Activated CD4-positive, alpha-beta T cell treated with anti-CD3 and anti-CD28 coated beads, Interleukin-2, amount 10 ng/mL, durations not matched to agents 7 days and 5 days (primary cell): ENCODE measurements at regions not wholly inside any gene's neighbourhood (a gene's known extent, or its start where the extent isn't known, plus 50 kb on each side); places are given as distances from the start of the nearest gene placed in this dataset.
A peak's percentile ranks its signal among the peaks of the same experiment; 100 is the strongest.

Experiments used
- CTCF ChIA-PET: fragments of 350-600 bp; sonication (Branson Sonifier 250); formaldehyde crosslinking; loops from one replicate; lab custom pipeline; 2021; ENCODE audit warnings: antibody characterized with exemption; lab: Charles Lee
- POLR2A ChIA-PET: fragments of 350-600 bp; sonication (Branson Sonifier 250); formaldehyde crosslinking; loops from one replicate; lab custom pipeline; 2021; ENCODE audit warnings: antibody characterized with exemption; lab: Charles Lee
- DNase-seq: peaks from one replicate; pipeline ENCODE4 v3.0.0-alpha.2; 2020
- H3K27ac Mint-ChIP-seq: one replicate; pipeline ENCODE4 v1.8.0; 2021; ENCODE audit warnings: mild to moderate bottlenecking, moderate library complexity, mixed read lengths
- H3K27me3 Mint-ChIP-seq: one replicate; pipeline ENCODE4 v1.8.0; 2021; ENCODE audit warnings: mixed read lengths
- H3K36me3 Mint-ChIP-seq: one replicate; pipeline ENCODE4 v1.8.0; 2021; ENCODE audit warnings: low read depth, mixed read lengths
- H3K4me1 Mint-ChIP-seq: one replicate; pipeline ENCODE4 v1.8.0; 2021; ENCODE audit warnings: mixed read lengths
- H3K4me3 Mint-ChIP-seq: one replicate; pipeline ENCODE4 v1.8.0; 2021; ENCODE audit warnings: mild to moderate bottlenecking, moderate library complexity, mixed read lengths
- H3K9me3 Mint-ChIP-seq: one replicate; pipeline ENCODE4 v1.8.0; 2021; ENCODE audit warnings: mixed read lengths

DNA sequence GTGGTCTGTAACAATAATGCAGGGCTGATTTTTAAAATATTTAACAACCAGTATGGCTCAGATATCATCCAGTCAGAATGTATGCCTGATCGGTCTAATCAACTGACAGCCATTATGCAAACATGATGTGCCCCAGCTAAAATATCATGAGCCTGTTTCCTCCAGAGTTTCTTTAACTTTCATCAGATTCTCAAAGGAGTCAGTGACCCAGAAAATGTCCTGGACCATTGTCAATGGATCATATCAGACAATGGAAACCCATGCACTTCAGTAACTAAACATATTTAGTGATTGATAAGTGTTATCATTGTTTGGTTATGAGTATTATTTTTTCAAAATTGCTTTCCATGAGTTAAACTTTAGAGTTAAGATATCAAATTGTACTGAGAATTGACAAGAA is 173.5 kb downstream of the LMBRD1 start:
- POLR2A ChIA-PET, result no interaction called here
- no peak overlapping the region for H3K4me3 Mint-ChIP-seq
- no peak overlapping the region for H3K27ac Mint-ChIP-seq
- H3K36me3 Mint-ChIP-seq, result no peaks in the 10 kb centered on the region
- peaks cover 18% of the 10 kb centered on the region for H3K27me3 Mint-ChIP-seq
- no peak for DNase-seq
- CTCF ChIA-PET, result no interaction called here
- no peaks in the 10 kb centered on the region for H3K4me1 Mint-ChIP-seq
- H3K9me3 Mint-ChIP-seq, result peaks cover 3% of the 10 kb centered on the region

DNA sequence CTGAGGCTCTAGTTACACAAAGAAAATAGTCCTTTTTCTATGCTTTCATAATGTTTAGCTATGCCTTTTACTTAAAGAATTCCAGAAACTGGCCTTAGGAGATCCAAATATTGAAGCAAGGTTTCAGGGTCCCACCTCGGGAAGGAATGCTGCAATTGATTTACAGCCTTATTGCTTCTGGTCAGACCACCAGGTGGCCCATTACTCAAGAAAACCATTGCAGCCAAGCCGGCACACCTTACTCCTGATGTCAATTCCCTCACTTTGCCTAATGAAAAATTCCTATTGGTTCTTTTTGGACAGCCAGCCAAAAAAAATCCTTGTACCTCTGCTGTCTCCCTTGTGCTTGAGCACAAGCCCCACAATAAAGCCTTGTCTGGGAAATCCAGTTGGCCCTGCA is 173.9 kb downstream of the LMBRD1 start:
- Mint-ChIP-seq H3K9me3 (peaks cover 3% of the 10 kb centered on the region), H3K4me3 (no peak overlapping the region), H3K4me1 (no peaks in the 10 kb centered on the region), H3K36me3 (no peaks in the 10 kb centered on the region), H3K27me3 (peaks cover 18% of the 10 kb centered on the region), H3K27ac (no peak overlapping the region)
- no peak for DNase-seq
- POLR2A ChIA-PET, result no interaction called here
- CTCF ChIA-PET, result no interaction called here

- H3K27ac Mint-ChIP-seq, result no peak overlapping the region
- H3K36me3 Mint-ChIP-seq, result no peaks in the 10 kb centered on the region
- CTCF ChIA-PET, result no interaction called here
- no peaks in the 10 kb centered on the region for H3K9me3 Mint-ChIP-seq
- no peak overlapping the region for H3K4me3 Mint-ChIP-seq
- H3K27me3 Mint-ChIP-seq, result peaks cover 13% of the 10 kb centered on the region
- no peaks in the 10 kb centered on the region for H3K4me1 Mint-ChIP-seq
- no peak for DNase-seq
- POLR2A ChIA-PET, result no interaction called here
Measured at GRCh38 chr6:69622230-69622629, 174.6 kb downstream of the LMBRD1 start.

DNA sequence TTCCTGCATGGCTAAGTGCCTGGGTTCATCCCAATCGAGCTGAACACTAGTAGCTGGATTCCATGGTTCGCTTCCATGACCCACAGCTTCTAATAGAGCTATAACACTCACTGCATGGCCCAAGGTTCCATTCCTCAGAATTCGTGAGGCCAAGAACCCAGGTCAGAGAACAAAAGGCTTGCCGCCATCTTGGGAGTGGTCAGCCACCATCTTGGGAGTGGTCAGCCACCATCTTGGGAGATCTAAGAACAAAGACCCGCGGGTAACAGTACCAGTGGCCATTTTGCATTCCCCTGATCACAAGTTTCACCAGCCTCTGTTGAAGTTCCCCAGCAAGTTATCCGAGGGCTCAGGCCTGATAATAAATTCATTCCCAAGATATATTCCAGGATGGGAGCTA is 179.6 kb downstream of the LMBRD1 start:
- H3K36me3 Mint-ChIP-seq, result no peaks in the 10 kb centered on the region
- ChIA-PET CTCF (interaction anchor here (1.1 kb wide), 1 partner anchor 243 kb away, joined by 3 read pairs; no protein-coding TSS in a partner anchor), POLR2A (no interaction called here)
- no peak overlapping the region for H3K4me3 Mint-ChIP-seq
- no peaks in the 10 kb centered on the region for H3K4me1 Mint-ChIP-seq
- no peaks in the 10 kb centered on the region for H3K9me3 Mint-ChIP-seq
- no peak for DNase-seq
- no peak overlapping the region for H3K27ac Mint-ChIP-seq
- H3K27me3 Mint-ChIP-seq, result no peaks in the 10 kb centered on the region

DNA sequence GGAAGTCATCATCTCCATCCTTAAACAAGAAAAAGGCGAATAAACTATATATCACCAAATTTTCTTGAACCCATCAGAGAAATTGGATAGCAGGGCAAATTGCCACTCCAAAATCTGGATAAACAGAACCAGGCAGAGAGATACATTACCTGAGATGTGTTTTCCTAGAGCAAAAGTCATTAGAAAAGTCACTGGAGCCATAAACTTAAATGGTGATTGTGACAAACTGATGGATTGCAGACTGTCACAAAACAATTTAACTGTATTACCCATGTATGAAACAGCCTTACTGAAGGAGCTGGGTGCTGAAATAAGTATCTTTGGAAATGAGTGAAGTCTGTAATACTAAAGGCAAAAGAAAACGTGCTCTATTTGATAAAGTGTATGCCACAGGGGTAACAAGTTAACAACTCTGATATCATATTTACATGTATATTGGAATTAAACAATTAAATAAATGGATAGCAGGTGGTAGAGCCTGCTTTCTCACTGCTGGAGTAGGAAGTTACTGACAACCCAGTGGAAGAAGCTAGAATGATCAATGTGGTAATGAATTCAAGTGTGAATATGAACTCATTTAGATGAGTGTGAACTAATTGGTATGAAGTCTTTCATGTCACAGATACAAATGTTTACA is 186.9 kb downstream of the LMBRD1 start:
- no peak overlapping the region for H3K4me3 Mint-ChIP-seq
- ChIA-PET POLR2A (no interaction called here), CTCF (no interaction called here)
- H3K27me3 Mint-ChIP-seq, result peaks cover 5% of the 10 kb centered on the region
- DNase-seq, result no peak
- H3K4me1 Mint-ChIP-seq, result no peaks in the 10 kb centered on the region
- H3K9me3 Mint-ChIP-seq, result no peaks in the 10 kb centered on the region
- H3K27ac Mint-ChIP-seq, result no peak overlapping the region
- no peaks in the 10 kb centered on the region for H3K36me3 Mint-ChIP-seq

DNA sequence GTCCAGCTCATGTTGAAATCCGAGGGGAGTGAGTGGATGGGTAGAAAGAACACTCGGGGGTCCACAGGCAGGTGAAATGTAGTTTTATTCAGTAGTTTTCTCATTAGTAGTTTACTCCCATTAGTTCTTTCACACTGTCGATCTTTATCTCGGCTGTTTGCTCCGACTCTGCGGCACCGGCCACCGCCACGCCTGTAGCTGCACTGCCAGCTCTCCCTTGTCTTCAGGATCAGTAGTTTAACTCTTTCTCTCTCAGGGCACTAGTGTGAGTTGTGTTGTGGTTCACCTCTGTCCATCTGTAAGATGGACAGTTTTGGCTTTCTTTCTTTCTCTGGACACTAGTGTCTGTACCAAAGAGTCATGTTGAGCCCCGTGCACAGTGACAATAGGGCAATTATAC is 195.7 kb downstream of the LMBRD1 start:
- Mint-ChIP-seq H3K27ac (no peak overlapping the region), H3K4me1 (no peaks in the 10 kb centered on the region), H3K36me3 (no peaks in the 10 kb centered on the region), H3K9me3 (no peaks in the 10 kb centered on the region), H3K4me3 (no peak overlapping the region), H3K27me3 (peaks cover 7% of the 10 kb centered on the region)
- ChIA-PET CTCF (no interaction called here), POLR2A (no interaction called here)
- no peak for DNase-seq

DNA sequence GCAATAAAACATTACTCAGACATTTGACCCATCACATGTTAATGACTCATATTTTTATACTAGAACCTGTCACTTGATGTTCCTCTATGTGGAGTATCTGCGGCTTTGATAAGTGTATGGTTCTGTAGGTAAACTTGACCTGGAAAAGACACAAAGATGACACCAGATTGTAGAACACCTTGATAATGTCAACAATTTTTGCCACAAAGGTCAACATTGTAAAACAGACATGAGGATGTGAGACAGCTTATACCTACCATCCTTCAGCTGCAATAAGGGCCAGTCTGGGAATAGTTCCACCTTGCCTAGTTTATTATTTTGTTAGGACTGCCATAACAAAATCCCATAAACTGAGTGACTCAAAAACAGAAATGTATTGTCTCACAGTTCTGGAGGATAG is 202.4 kb downstream of the LMBRD1 start:
- H3K27me3 Mint-ChIP-seq, result peaks cover 7% of the 10 kb centered on the region
- no peak overlapping the region for H3K4me3 Mint-ChIP-seq
- DNase-seq, result no peak
- no peaks in the 10 kb centered on the region for H3K4me1 Mint-ChIP-seq
- ChIA-PET CTCF (no interaction called here), POLR2A (no interaction called here)
- no peaks in the 10 kb centered on the region for H3K36me3 Mint-ChIP-seq
- H3K9me3 Mint-ChIP-seq, result no peaks in the 10 kb centered on the region
- H3K27ac Mint-ChIP-seq, result no peak overlapping the region

- H3K9me3 Mint-ChIP-seq, result no peaks in the 10 kb centered on the region
- no peak overlapping the region for H3K27ac Mint-ChIP-seq
- DNase-seq, result no peak
- H3K4me1 Mint-ChIP-seq, result no peaks in the 10 kb centered on the region
- H3K36me3 Mint-ChIP-seq, result no peaks in the 10 kb centered on the region
- POLR2A ChIA-PET, result no interaction called here
- CTCF ChIA-PET, result no interaction called here
- H3K27me3 Mint-ChIP-seq, result peaks cover 5% of the 10 kb centered on the region
- H3K4me3 Mint-ChIP-seq, result no peak overlapping the region
Measured at GRCh38 chr6:69593706-69594105, 203.1 kb downstream of the LMBRD1 start.

DNA sequence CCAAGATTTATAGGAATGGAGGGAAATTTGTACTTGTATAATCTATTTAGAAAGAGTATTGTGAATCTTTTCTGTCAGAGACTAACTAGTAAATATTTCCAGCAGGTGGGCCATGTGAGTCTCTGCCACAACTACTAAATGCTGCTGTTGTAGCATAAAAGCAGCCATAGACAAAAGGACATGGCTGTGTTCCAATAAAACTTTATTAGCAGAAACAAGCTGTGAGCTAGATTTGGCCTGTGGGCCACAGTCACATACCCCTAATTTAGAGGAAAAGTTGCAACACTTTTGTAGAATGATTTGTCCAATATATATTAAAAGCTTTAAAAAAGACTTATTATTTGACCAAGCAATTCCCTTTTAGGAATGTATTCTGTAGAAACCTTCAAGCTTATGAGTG is 207.2 kb downstream of the LMBRD1 start:
- H3K4me1 Mint-ChIP-seq, result peaks cover 7% of the 10 kb centered on the region
- DNase-seq, result no peak
- ChIA-PET POLR2A (no interaction called here), CTCF (no interaction called here)
- no peak overlapping the region for H3K4me3 Mint-ChIP-seq
- H3K36me3 Mint-ChIP-seq, result no peaks in the 10 kb centered on the region
- H3K27me3 Mint-ChIP-seq, result peaks cover 16% of the 10 kb centered on the region
- no peak overlapping the region for H3K27ac Mint-ChIP-seq
- H3K9me3 Mint-ChIP-seq, result no peaks in the 10 kb centered on the region

GRCh38 chr6:69584913-69585729 is 211.7 kb downstream of the LMBRD1 start:
- ChIA-PET POLR2A (interaction anchor here (0.5 kb wide), 1 partner anchor 1304 kb away, joined by 5 read pairs; no protein-coding TSS in a partner anchor), CTCF (no interaction called here)
- Mint-ChIP-seq H3K4me3 (no peak overlapping the region), H3K36me3 (no peaks in the 10 kb centered on the region), H3K27ac (no peak overlapping the region), H3K9me3 (no peaks in the 10 kb centered on the region), H3K27me3 (peaks cover 31% of the 10 kb centered on the region), H3K4me1 (peaks cover 7% of the 10 kb centered on the region)
- peak; percentile 8 for DNase-seq

DNA sequence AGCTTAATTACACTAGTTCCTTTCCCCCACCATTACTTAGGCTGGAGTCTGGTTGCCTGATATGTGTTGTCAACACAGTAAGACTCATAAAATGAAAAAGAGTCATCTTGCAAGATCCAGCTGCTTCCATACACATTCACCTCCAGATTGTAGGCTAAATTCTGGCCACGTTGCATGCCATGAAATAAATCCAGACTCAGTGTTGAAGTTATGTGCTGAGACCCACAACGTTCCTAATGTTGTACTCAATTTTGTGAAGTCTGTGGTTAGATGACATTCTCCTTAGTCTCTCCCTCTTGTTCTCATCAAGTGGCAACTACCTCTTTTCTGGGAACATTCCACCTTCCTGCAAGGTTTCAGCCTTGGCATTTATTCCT is 212.3 kb downstream of the LMBRD1 start:
- Mint-ChIP-seq H3K4me1 (peaks cover 7% of the 10 kb centered on the region), H3K36me3 (no peaks in the 10 kb centered on the region), H3K9me3 (no peaks in the 10 kb centered on the region), H3K27me3 (peaks cover 31% of the 10 kb centered on the region), H3K27ac (no peak overlapping the region), H3K4me3 (no peak overlapping the region)
- POLR2A ChIA-PET, result no interaction called here
- DNase-seq, result no peak
- CTCF ChIA-PET, result no interaction called here

DNA sequence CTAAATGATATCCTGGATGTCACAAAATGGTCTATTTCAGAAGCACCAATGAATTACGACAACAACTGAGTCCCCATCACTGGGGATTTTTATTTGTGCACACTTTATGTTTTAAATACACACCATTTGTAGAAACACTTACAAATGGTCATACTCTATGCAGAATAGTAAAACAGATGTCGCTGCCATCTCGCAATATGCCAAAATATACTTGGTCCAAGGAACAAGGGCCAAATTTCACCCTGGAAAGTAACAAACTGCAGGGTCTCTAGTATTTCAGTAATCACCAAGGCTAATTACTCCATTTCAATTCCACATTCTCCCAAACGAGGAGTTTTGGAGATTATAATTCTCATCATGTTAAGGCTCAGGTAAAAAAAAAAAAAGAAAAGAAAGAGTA is 215.2 kb downstream of the LMBRD1 start:
- Mint-ChIP-seq H3K36me3 (no peaks in the 10 kb centered on the region), H3K4me3 (no peak overlapping the region), H3K4me1 (peaks cover 7% of the 10 kb centered on the region), H3K27ac (no peak overlapping the region), H3K9me3 (no peaks in the 10 kb centered on the region), H3K27me3 (peaks cover 25% of the 10 kb centered on the region)
- ChIA-PET POLR2A (no interaction called here), CTCF (no interaction called here)
- no peak for DNase-seq

DNA sequence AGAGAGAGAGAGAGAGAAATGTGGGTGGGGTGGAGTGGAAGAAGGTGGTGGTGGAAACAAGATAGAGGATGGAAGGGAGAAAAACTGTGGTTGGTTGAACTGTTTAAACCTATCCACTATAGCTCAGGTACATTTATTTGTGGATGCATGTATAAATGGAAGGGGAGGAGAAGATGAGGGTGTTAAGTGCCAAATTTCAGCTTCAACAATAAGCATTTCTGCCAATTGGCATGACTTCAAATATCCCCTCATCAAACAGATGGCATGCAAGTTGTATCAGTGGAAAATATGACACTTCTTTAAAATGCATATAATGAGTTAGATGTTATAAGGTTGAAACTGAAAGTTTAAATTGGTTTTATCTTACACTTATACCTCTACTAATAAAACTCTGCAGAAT is 216.1 kb downstream of the LMBRD1 start:
- no peak for DNase-seq
- peaks cover 6% of the 10 kb centered on the region for H3K4me1 Mint-ChIP-seq
- no peak overlapping the region for H3K4me3 Mint-ChIP-seq
- ChIA-PET POLR2A (no interaction called here), CTCF (no interaction called here)
- no peak overlapping the region for H3K27ac Mint-ChIP-seq
- H3K9me3 Mint-ChIP-seq, result no peaks in the 10 kb centered on the region
- peaks cover 22% of the 10 kb centered on the region for H3K27me3 Mint-ChIP-seq
- no peaks in the 10 kb centered on the region for H3K36me3 Mint-ChIP-seq
